HEK293T (cell line): ENCODE measurements at regions not wholly inside any gene's neighbourhood (a gene's known extent, or its start where the extent isn't known, plus 50 kb on each side); places are given as distances from the start of the nearest gene placed in this dataset.

Experiments used
- ARNT ChIP-seq: fragments of 450-650 bp; IDR thresholded peaks from 2 replicates; pipeline ENCODE4 v1.6.1; 2017; ENCODE audit warnings: mild to moderate bottlenecking
- FOXA1 ChIP-seq: fragments of 450-650 bp; IDR thresholded peaks from 2 replicates; pipeline ENCODE4 v1.6.1; 2016; ENCODE audit warnings: mild to moderate bottlenecking
- FOXK2 ChIP-seq: fragments of 450-650 bp; IDR thresholded peaks from 2 replicates; pipeline ENCODE4 v1.6.1; 2016; ENCODE audit warnings: mild to moderate bottlenecking
- L3MBTL2 ChIP-seq: fragments of 450-650 bp; conservative IDR thresholded peaks from 2 replicates; pipeline ENCODE4 v1.6.1; 2016; ENCODE audit warnings: mild to moderate bottlenecking
- NFRKB ChIP-seq: fragments of 450-650 bp; IDR thresholded peaks from 2 replicates; pipeline ENCODE4 v1.6.1; 2016; ENCODE audit warnings: mild to moderate bottlenecking, moderate library complexity
- SP1 ChIP-seq: fragments of 450-650 bp; IDR thresholded peaks from 2 replicates; pipeline ENCODE4 v1.6.1; 2017
- SUZ12 ChIP-seq: fragments of 450-650 bp; IDR thresholded peaks from 2 replicates; pipeline ENCODE4 v1.6.1; 2016; ENCODE audit warnings: mild to moderate bottlenecking
- TARDBP ChIP-seq: fragments of 450-650 bp; IDR thresholded peaks from 2 replicates; pipeline ENCODE4 v1.6.1; 2016

DNA sequence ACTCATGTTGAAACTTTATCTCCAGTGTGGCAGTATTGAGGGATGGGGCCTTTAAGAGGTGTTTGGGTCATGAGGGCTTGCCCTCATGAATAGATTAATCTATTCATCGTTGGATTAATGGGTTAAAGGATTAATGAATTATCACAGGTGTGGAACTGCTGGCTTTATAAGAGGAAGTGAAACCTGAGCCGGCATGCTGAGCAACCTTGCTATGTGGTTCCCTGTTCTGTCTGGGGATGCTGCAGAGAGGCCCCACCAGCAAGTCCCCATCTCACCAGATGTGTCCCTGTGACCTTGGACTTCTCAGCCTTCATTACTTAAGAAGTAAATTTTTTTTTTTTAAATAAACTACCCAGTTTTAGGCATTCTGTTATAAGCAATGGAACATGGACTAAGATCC lies 109.6 kb downstream of the DYRK2 start:
- TF ChIP-seq TARDBP (no peak), FOXA1 (no peak), FOXK2 (no peak), SUZ12 (no peak), SP1 (no peak), ARNT (no peak), NFRKB (no peak), L3MBTL2 (no peak)
